ENCODE measurements at regions not wholly inside any gene's neighbourhood (a gene's known extent, or its start where the extent isn't known, plus 50 kb on each side); places are given as distances from the start of the nearest gene placed in this dataset.
"Not testable (repeated sequence)": the region's sequence is repeated elsewhere in the genome, so short reads cannot be mapped to it uniquely, and the experiment has no call there.

DNA sequence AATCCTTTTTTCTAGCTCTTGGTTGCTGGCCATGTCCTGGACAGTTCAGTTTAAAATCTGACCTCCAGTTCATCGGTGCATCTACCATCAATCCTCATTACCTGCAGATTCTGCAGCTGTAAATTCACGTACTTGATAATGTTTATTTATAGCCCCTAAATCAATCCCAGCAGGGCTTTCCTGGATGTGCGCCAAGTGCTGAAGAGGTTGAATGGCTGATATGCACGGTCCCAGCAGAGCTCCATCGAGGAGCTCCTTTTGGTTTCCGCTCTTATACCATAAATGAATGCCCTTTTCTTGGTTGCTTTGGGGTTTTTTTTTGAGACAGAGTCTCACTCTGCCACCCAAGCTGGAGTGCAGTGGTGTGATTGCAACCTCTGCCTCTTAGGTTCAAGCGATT lies 91.2 kb upstream of the CCZ1B start:
- no peaks in the 10 kb centered on the region for H3K36me3 ChIP-seq (ENCODE audit: insufficient read depth, low read length)

GRCh38 chr7:6919169-6919568 lies 93.1 kb upstream of the CCZ1B start:
- not testable (repeated sequence) for H3K27ac ChIP-seq (ENCODE audit: low read length); H2AFZ ChIP-seq (ENCODE audit: low read length); H3K9me2 ChIP-seq (replicated peaks; ENCODE audit: insufficient read depth, low read length); H3K36me3 ChIP-seq (ENCODE audit: insufficient read depth, low read length); DNase-seq; H4K20me1 ChIP-seq (ENCODE audit: insufficient read depth, low read depth, low read length); H3K9ac ChIP-seq (ENCODE audit: low read length); H3K4me1 ChIP-seq (ENCODE audit: low read length); H3K4me3 ChIP-seq (ENCODE audit: low read length); H3K9me3 ChIP-seq (ENCODE audit: low read length); H3K79me2 ChIP-seq (ENCODE audit: low read length); H3K27me3 ChIP-seq (ENCODE audit: low read length); H3K4me2 ChIP-seq (ENCODE audit: low read depth, low read length, poor library complexity, severe bottlenecking)

More for the DNA sequence above, 91.2 kb upstream of the CCZ1B start:
- H3K9me2 ChIP-seq (replicated peaks; ENCODE audit: insufficient read depth, low read length) = no peaks in the 10 kb centered on the region
- no peak overlapping the region for H2AFZ ChIP-seq (ENCODE audit: low read length)
- no peak overlapping the region for H3K9ac ChIP-seq (ENCODE audit: low read length)
- no peaks in the 10 kb centered on the region for H3K27me3 ChIP-seq (ENCODE audit: low read length)
- H3K79me2 ChIP-seq (ENCODE audit: low read length) = no peaks in the 10 kb centered on the region
- no peak overlapping the region for H3K27ac ChIP-seq (ENCODE audit: low read length)
- no peak for DNase-seq
- no peaks in the 10 kb centered on the region for H4K20me1 ChIP-seq (ENCODE audit: insufficient read depth, low read depth, low read length)
- H3K4me1 ChIP-seq (ENCODE audit: low read length) = no peaks in the 10 kb centered on the region
- no peaks in the 10 kb centered on the region for H3K9me3 ChIP-seq (ENCODE audit: low read length)
- no peak overlapping the region for H3K4me2 ChIP-seq (ENCODE audit: low read depth, low read length, poor library complexity, severe bottlenecking)
- H3K4me3 ChIP-seq (ENCODE audit: low read length) = no peak overlapping the region

DNA sequence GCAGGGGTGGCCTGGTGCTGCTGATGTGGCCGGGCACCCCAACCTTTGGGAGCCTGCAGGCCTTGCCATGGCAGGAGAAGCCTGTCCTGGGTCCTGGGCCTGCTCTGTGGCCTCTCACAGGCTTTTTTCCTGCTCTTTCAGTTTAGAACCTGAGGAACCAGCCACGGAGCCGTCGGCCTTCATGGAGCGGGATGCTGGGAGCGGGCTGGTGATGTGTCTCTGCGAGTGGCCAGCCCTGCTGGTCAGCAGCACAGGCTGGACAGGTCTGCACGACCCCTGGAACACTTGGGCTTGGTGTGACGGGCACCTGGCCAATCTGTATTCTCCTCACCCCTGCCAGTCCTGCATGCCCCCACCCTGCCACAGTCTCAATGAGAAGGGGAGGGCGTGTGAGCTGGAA lies 98.4 kb upstream of the CCZ1B start:
- H3K27ac ChIP-seq (ENCODE audit: low read length); H3K9me2 ChIP-seq (replicated peaks; ENCODE audit: insufficient read depth, low read length); H3K9me3 ChIP-seq (ENCODE audit: low read length); H3K36me3 ChIP-seq (ENCODE audit: insufficient read depth, low read length); H3K4me3 ChIP-seq (ENCODE audit: low read length); H3K9ac ChIP-seq (ENCODE audit: low read length); DNase-seq; H2AFZ ChIP-seq (ENCODE audit: low read length); H4K20me1 ChIP-seq (ENCODE audit: insufficient read depth, low read depth, low read length); H3K4me2 ChIP-seq (ENCODE audit: low read depth, low read length, poor library complexity, severe bottlenecking); H3K79me2 ChIP-seq (ENCODE audit: low read length); H3K27me3 ChIP-seq (ENCODE audit: low read length); H3K4me1 ChIP-seq (ENCODE audit: low read length): not testable (repeated sequence)

DNA sequence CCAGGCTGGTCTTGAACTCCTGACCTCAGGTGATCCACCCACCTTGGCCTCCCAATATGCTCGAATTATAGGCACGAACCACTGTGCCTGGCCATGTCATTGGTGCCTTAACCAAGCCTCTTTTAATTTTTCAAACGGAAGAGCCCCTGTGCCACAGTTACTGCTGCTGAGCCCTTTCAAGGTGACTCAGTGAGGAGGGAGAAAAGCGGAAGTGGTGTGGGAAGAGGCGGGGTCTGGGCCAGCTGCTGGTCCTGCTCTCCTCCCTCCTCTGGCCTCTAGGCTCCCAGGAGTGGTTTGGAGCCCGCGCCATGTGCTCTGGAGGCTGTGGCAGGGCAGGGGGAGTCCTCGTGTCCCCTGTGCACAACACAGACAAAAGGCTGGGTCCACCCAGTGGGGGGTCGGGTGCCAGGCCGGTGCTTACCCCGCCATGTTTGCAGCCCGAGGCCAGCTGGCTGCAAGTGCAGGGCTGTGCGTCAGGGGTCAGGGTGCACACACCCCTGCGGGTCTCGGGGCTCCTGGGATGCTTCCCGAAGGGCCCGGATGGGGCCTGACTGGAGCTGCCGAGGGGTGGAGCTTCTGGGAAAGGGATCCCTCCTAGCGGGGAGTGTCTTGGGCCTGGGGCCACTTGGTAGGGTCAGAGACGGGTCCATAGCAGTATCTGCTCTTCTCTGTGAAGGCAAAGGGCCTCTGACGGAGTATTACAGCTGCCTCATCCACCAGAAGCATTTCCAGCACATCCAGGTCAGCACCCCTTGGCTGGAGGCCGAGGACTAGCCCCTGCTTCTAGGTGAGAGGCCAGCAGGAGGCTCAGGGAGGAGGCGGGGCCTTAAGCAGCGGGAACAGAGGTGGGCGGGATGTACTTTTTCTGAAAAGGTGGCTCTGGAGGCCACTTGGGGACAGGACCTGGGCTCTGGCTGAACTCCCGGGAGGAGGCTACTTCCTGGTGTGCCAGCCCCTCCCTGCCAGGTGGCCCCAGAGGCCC lies 100.4 kb upstream of the CCZ1B start:
- not testable (repeated sequence) for DNase-seq; H3K27ac ChIP-seq (ENCODE audit: low read length); H3K9ac ChIP-seq (ENCODE audit: low read length); H3K4me1 ChIP-seq (ENCODE audit: low read length); H3K9me2 ChIP-seq (replicated peaks; ENCODE audit: insufficient read depth, low read length); H3K79me2 ChIP-seq (ENCODE audit: low read length); H3K4me2 ChIP-seq (ENCODE audit: low read depth, low read length, poor library complexity, severe bottlenecking); H4K20me1 ChIP-seq (ENCODE audit: insufficient read depth, low read depth, low read length); H2AFZ ChIP-seq (ENCODE audit: low read length); H3K27me3 ChIP-seq (ENCODE audit: low read length); H3K9me3 ChIP-seq (ENCODE audit: low read length); H3K4me3 ChIP-seq (ENCODE audit: low read length); H3K36me3 ChIP-seq (ENCODE audit: insufficient read depth, low read length)

DNA sequence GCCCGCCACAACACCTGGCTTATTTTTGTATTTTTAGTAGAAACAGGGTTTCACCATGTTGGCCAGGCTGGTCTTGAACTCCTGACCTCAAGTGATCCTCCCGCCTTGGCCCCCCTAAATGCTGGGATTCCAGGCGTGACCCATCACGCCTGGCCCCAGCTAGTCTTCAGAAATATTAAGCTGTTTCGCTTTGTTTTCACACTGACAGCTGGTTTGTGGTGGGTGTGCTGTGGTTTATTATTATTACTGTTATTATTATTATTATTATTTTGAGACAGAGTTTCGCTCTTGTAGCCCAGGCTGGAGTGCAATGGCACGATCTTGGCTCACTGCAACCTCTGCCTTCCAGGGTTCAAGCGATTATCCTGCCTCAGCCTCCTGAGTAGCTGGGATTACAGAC lies 101.6 kb upstream of the CCZ1B start:
- H3K27me3 ChIP-seq (ENCODE audit: low read length); H4K20me1 ChIP-seq (ENCODE audit: insufficient read depth, low read depth, low read length); H3K36me3 ChIP-seq (ENCODE audit: insufficient read depth, low read length); H3K79me2 ChIP-seq (ENCODE audit: low read length); H3K4me3 ChIP-seq (ENCODE audit: low read length); H3K27ac ChIP-seq (ENCODE audit: low read length); H2AFZ ChIP-seq (ENCODE audit: low read length); H3K9ac ChIP-seq (ENCODE audit: low read length); DNase-seq; H3K9me3 ChIP-seq (ENCODE audit: low read length); H3K4me1 ChIP-seq (ENCODE audit: low read length); H3K4me2 ChIP-seq (ENCODE audit: low read depth, low read length, poor library complexity, severe bottlenecking); H3K9me2 ChIP-seq (replicated peaks; ENCODE audit: insufficient read depth, low read length): not testable (repeated sequence)

DNA sequence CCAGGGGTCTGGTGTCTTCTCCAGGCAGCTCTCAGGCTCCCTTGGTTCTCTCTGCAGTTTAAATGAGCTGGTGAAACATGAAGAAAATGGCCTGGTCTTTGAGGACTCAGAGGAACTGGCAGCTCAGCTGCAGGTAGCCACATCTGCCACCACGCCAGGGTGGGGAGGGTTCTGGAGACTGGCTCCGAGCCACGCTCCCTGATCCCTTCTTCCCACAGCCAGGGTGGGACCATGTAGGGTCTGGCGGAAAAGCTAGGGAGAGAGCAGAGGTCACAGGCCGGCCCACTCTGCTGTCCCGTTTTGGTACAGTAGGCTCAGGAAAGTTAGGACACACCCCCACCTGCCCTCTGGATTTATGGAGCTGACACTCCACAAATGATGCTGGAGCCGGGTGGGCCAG lies 103.5 kb upstream of the CCZ1B start:
- not testable (repeated sequence) for H3K9me2 ChIP-seq (replicated peaks; ENCODE audit: insufficient read depth, low read length); H2AFZ ChIP-seq (ENCODE audit: low read length); H3K36me3 ChIP-seq (ENCODE audit: insufficient read depth, low read length); H3K27me3 ChIP-seq (ENCODE audit: low read length); H3K9ac ChIP-seq (ENCODE audit: low read length); H3K27ac ChIP-seq (ENCODE audit: low read length); H3K79me2 ChIP-seq (ENCODE audit: low read length); H3K9me3 ChIP-seq (ENCODE audit: low read length); H3K4me1 ChIP-seq (ENCODE audit: low read length); DNase-seq; H3K4me2 ChIP-seq (ENCODE audit: low read depth, low read length, poor library complexity, severe bottlenecking); H3K4me3 ChIP-seq (ENCODE audit: low read length); H4K20me1 ChIP-seq (ENCODE audit: insufficient read depth, low read depth, low read length)

DNA sequence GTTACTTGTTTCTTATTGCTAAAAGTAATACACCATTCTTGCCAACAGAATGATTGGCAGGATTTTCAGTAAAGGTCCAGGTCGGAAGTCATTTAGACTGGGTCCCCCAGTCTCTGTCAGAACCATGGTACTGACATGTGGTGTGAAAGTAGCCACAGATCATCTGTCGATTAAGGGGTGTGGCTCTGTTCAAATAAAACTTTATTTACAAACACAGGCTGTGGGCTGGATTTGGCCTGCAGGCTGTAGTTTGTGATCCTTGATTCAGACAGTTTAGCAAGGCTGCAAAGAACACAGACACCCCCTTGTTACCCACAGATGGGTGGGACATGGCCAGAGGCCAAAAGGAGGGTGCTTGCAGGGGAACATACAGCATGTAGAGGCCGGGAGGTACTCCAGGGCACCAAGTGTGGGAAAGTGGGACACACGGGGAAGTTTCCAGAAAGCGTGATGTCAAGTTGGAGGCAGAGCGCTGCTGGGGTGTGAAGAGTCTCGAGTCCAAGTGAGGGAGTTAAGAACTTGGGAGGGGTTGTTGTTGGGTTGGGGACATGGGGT lies 104.1 kb upstream of the CCZ1B start:
- H3K36me3 ChIP-seq (ENCODE audit: insufficient read depth, low read length); H3K27ac ChIP-seq (ENCODE audit: low read length); H3K9me3 ChIP-seq (ENCODE audit: low read length); H3K4me3 ChIP-seq (ENCODE audit: low read length); DNase-seq; H3K9me2 ChIP-seq (replicated peaks; ENCODE audit: insufficient read depth, low read length); H3K27me3 ChIP-seq (ENCODE audit: low read length); H4K20me1 ChIP-seq (ENCODE audit: insufficient read depth, low read depth, low read length); H3K4me2 ChIP-seq (ENCODE audit: low read depth, low read length, poor library complexity, severe bottlenecking); H3K4me1 ChIP-seq (ENCODE audit: low read length); H3K79me2 ChIP-seq (ENCODE audit: low read length); H3K9ac ChIP-seq (ENCODE audit: low read length); H2AFZ ChIP-seq (ENCODE audit: low read length): not testable (repeated sequence)

- H3K9ac ChIP-seq (ENCODE audit: low read length); H3K9me3 ChIP-seq (ENCODE audit: low read length); H3K4me3 ChIP-seq (ENCODE audit: low read length); H3K27me3 ChIP-seq (ENCODE audit: low read length); H2AFZ ChIP-seq (ENCODE audit: low read length); H3K9me2 ChIP-seq (replicated peaks; ENCODE audit: insufficient read depth, low read length); H3K79me2 ChIP-seq (ENCODE audit: low read length); H3K4me2 ChIP-seq (ENCODE audit: low read depth, low read length, poor library complexity, severe bottlenecking); H3K36me3 ChIP-seq (ENCODE audit: insufficient read depth, low read length); H4K20me1 ChIP-seq (ENCODE audit: insufficient read depth, low read depth, low read length); H3K27ac ChIP-seq (ENCODE audit: low read length); DNase-seq; H3K4me1 ChIP-seq (ENCODE audit: low read length): not testable (repeated sequence)
Observed at GRCh38 chr7:6930787-6931186, 104.7 kb upstream of the CCZ1B start.
